MM.1S (cell line): ENCODE measurements at regions not wholly inside any gene's neighbourhood (a gene's known extent, or its start where the extent isn't known, plus 50 kb on each side); places are given as distances from the start of the nearest gene placed in this dataset.

Experiments used
- CTCF ChIP-seq: fragments of 300-600 bp; sonication (generic); IDR thresholded peaks from 2 replicates; pipeline ENCODE4 v1.5.1; 2016; ENCODE audit warnings: antibody characterized with exemption, low read length, mixed read lengths
- EZH2 ChIP-seq: fragments of 300-600 bp; sonication (generic); optimal IDR thresholded peaks from 2 replicates; pipeline ENCODE3; 2017; ENCODE audit warnings: low read depth, mild to moderate bottlenecking, antibody characterized with exemption, low read length, mixed read lengths

GRCh38 chr13:88643233-88643632, 972.1 kb downstream of the SLITRK5 start:
- TF ChIP-seq CTCF = no peak
- TF ChIP-seq EZH2 = no peak
